K562 (cell line): ENCODE measurements at regions not wholly inside any gene's neighbourhood (a gene's known extent, or its start where the extent isn't known, plus 50 kb on each side); places are given as distances from the start of the nearest gene placed in this dataset.

ENCODE experiments used
- BHLHE40 ChIP-seq: IDR thresholded peaks from 2 replicates; pipeline ENCODE4 v1.6.1; 2011; ENCODE audit warnings: low read length, improper control_type of control experiment
- CCAR2 ChIP-seq: fragments of 200-400 bp; formaldehyde crosslinking; IDR thresholded peaks from 2 replicates; pipeline ENCODE4 v1.6.1; 2017; ENCODE audit warnings: mild to moderate bottlenecking, low read depth, low read length
- CHD2 ChIP-seq: IDR thresholded peaks from 2 replicates; pipeline ENCODE4 v1.6.1; 2011; ENCODE audit warnings: low read depth, low read length
- ERF ChIP-seq: fragments of 450-650 bp; formaldehyde crosslinking; IDR thresholded peaks from 2 replicates; pipeline ENCODE4 v1.4.0; 2020; ENCODE audit warnings: mild to moderate bottlenecking, mixed read lengths
- HDAC8 ChIP-seq: fragments of 450-650 bp; IDR thresholded peaks from 2 replicates; pipeline ENCODE4 v1.6.1; 2016; ENCODE audit warnings: mild to moderate bottlenecking, missing genetic modification characterization, moderate library complexity, missing compliant biosample characterization
- MAZ ChIP-seq, 2 experiments: fragments of 450-650 bp in 1 of 2; sonication (generic) in 1 of 2; formaldehyde crosslinking; IDR thresholded peaks in 1 of 2; conservative IDR thresholded peaks in 1 of 2; 2 replicates each; pipeline versions ENCODE4 v1.4.0 to v1.5.0; 2020; ENCODE audit warnings: mild to moderate bottlenecking in 1 of 2, missing genetic modification reagents in 1 of 2
- NEUROD1 ChIP-seq: fragments of 150-350 bp; IDR thresholded peaks from 2 replicates; pipeline ENCODE4 v1.6.1; 2014; ENCODE audit warnings: borderline replicate concordance, low read length, low read depth; ENCODE audit not compliant: partially characterized antibody
- PCBP2 ChIP-seq: fragments of 200-400 bp; formaldehyde crosslinking; IDR thresholded peaks from 2 replicates; pipeline ENCODE4 v1.6.1; 2018; ENCODE audit warnings: low read length, low read depth, mild to moderate bottlenecking, moderate library complexity; ENCODE audit not compliant: poor library complexity, severe bottlenecking
- RB1 ChIP-seq: fragments of 450-650 bp; IDR thresholded peaks from 2 replicates; pipeline ENCODE4 v1.6.1; 2017; ENCODE audit warnings: low read depth, mild to moderate bottlenecking
- SAFB2 ChIP-seq: fragments of 200-400 bp; formaldehyde crosslinking; IDR thresholded peaks from 2 replicates; pipeline ENCODE4 v1.6.1; 2018; ENCODE audit warnings: borderline replicate concordance, low read length, low read depth, moderate library complexity; ENCODE audit not compliant: severe bottlenecking
- SNIP1 ChIP-seq: fragments of 450-650 bp; IDR thresholded peaks from 2 replicates; pipeline ENCODE4 v1.7.1; 2017; ENCODE audit warnings: low read depth, mild to moderate bottlenecking
- SRSF3 ChIP-seq: fragments of 200-400 bp; formaldehyde crosslinking; IDR thresholded peaks from 2 replicates; pipeline ENCODE4 v1.6.1; 2016; ENCODE audit warnings: mild to moderate bottlenecking, low read length, moderate library complexity; ENCODE audit not compliant: insufficient read depth
- TCF3 ChIP-seq: sonication (generic); formaldehyde crosslinking; IDR thresholded peaks from 2 replicates; pipeline ENCODE4 v1.4.0; 2020; ENCODE audit warnings: mild to moderate bottlenecking, missing genetic modification reagents
- ZBTB1 ChIP-seq: sonication (generic); formaldehyde crosslinking; IDR thresholded peaks from 2 replicates; pipeline ENCODE4 v1.8.1; 2023; ENCODE audit warnings: missing genetic modification reagents, low read depth, mild to moderate bottlenecking, borderline replicate concordance
- ZNF133 ChIP-seq: fragments of 250-450 bp; sonication (Bioruptor Pico); IDR thresholded peaks from 2 replicates; pipeline ENCODE4 v1.4.0; 2020; ENCODE audit warnings: mild to moderate bottlenecking
- TF ChIP-seq, protein P1 (sequence below): fragments of 250-450 bp; sonication (Bioruptor Pico); IDR thresholded peaks from 2 replicates; pipeline ENCODE4 v1.4.0; 2020
- TF ChIP-seq, protein P2 (sequence below): sonication (generic); formaldehyde crosslinking; IDR thresholded peaks from 2 replicates; pipeline ENCODE4 v1.8.0; 2022; ENCODE audit warnings: mild to moderate bottlenecking, low read depth, missing genetic modification reagents
- TF ChIP-seq, protein P3 (sequence below): fragments of 250-450 bp; sonication (Bioruptor Pico); IDR thresholded peaks from 2 replicates; pipeline ENCODE4 v1.8.0; 2022; ENCODE audit warnings: moderate library complexity, mild to moderate bottlenecking, inconsistent platforms
- TF ChIP-seq, protein P4 (sequence below): IDR thresholded peaks from 2 replicates; pipeline ENCODE4 v1.6.1; 2016; ENCODE audit warnings: missing genetic modification characterization, missing compliant biosample characterization

DNA sequence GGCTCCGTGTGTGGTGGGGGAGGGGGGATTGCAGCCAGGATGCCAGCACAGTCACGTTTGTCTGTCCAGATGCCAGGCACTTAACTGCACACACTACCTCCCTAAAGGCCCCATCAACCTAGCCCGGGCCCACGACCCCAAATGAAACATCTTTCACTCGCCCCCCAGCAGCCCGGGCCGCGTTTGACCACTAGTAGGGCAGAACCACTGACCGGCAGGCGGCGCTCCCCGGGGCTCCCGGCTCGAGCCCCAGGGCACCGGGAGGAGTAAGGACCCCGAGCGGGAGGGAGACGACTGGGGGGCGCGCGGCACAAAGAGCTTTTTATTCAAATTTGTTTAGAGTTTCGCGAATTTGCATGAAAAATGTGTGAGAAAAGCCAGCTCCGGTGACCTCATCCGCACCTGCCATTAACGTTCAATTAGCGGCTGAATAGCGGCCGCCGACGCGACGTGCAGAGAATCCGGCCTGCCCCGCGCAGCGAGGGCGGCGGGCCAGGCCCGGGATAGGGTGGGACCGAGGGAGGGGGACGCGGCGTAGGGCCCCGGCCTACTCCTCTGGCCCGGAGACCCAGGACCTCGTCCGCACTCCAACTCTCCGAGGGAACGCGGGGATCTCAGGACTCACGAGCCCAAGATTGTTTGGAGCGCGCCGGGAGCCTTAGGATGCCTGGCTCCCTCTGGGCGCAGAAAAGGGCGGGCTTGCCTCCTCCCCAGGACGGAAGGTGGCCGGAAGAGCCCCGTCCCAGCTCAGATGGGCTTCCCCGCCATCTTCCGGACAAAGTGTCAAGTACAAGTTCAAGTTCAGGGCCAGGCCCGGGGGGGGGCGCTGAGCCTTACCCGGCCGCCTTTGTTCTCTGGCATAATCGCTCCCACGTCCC is 64.9 kb upstream of the POLG start (continued):
- no peak for TF ChIP-seq ZBTB1
- no peak for TF ChIP-seq TCF3 (CRISPR knock-in tag)
- TF ChIP-seq, protein P1, sequence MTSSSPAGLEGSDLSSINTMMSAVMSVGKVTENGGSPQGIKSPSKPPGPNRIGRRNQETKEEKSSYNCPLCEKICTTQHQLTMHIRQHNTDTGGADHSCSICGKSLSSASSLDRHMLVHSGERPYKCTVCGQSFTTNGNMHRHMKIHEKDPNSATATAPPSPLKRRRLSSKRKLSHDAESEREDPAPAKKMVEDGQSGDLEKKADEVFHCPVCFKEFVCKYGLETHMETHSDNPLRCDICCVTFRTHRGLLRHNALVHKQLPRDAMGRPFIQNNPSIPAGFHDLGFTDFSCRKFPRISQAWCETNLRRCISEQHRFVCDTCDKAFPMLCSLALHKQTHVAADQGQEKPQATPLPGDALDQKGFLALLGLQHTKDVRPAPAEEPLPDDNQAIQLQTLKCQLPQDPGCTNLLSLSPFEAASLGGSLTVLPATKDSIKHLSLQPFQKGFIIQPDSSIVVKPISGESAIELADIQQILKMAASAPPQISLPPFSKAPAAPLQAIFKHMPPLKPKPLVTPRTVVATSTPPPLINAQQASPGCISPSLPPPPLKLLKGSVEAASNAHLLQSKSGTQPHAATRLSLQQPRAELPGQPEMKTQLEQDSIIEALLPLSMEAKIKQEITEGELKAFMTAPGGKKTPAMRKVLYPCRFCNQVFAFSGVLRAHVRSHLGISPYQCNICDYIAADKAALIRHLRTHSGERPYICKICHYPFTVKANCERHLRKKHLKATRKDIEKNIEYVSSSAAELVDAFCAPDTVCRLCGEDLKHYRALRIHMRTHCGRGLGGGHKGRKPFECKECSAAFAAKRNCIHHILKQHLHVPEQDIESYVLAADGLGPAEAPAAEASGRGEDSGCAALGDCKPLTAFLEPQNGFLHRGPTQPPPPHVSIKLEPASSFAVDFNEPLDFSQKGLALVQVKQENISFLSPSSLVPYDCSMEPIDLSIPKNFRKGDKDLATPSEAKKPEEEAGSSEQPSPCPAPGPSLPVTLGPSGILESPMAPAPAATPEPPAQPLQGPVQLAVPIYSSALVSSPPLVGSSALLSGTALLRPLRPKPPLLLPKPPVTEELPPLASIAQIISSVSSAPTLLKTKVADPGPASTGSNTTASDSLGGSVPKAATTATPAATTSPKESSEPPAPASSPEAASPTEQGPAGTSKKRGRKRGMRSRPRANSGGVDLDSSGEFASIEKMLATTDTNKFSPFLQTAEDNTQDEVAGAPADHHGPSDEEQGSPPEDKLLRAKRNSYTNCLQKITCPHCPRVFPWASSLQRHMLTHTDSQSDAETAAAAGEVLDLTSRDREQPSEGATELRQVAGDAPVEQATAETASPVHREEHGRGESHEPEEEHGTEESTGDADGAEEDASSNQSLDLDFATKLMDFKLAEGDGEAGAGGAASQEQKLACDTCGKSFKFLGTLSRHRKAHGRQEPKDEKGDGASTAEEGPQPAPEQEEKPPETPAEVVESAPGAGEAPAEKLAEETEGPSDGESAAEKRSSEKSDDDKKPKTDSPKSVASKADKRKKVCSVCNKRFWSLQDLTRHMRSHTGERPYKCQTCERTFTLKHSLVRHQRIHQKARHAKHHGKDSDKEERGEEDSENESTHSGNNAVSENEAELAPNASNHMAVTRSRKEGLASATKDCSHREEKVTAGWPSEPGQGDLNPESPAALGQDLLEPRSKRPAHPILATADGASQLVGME (CRISPR knock-in tag): no peak
- TF ChIP-seq CHD2: no peak
- TF ChIP-seq, protein P2, sequence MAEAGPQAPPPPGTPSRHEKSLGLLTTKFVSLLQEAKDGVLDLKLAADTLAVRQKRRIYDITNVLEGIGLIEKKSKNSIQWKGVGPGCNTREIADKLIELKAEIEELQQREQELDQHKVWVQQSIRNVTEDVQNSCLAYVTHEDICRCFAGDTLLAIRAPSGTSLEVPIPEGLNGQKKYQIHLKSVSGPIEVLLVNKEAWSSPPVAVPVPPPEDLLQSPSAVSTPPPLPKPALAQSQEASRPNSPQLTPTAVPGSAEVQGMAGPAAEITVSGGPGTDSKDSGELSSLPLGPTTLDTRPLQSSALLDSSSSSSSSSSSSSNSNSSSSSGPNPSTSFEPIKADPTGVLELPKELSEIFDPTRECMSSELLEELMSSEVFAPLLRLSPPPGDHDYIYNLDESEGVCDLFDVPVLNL (CRISPR knock-in tag): no peak
- TF ChIP-seq NEUROD1: no peak
- no peak for TF ChIP-seq PCBP2
- no peak for TF ChIP-seq SAFB2
- TF ChIP-seq MAZ (CRISPR knock-in tag; conservative IDR thresholded peaks at IDR 0.05 in 1 of 2, IDR thresholded peaks at IDR 0.05 in 1 of 2): peak in 1 of 2 experiments; percentile 49; a peak in 2 of 4 replicates
- TF ChIP-seq RB1: peak; percentile 73; the same call in 1 of the 2 replicates
- no peak for TF ChIP-seq SNIP1
- no peak for TF ChIP-seq SRSF3
- TF ChIP-seq, protein P3, sequence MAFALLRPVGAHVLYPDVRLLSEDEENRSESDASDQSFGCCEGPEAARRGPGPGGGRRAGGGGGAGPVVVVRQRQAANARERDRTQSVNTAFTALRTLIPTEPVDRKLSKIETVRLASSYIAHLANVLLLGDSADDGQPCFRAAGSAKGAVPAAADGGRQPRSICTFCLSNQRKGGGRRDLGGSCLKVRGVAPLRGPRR (CRISPR knock-in tag): no peak
- TF ChIP-seq BHLHE40: no peak
- TF ChIP-seq HDAC8: no peak
- no peak for TF ChIP-seq ZNF133 (CRISPR knock-in tag)
- no peak for TF ChIP-seq CCAR2
- no peak for TF ChIP-seq ERF (CRISPR knock-in tag)
- TF ChIP-seq, protein P4, sequence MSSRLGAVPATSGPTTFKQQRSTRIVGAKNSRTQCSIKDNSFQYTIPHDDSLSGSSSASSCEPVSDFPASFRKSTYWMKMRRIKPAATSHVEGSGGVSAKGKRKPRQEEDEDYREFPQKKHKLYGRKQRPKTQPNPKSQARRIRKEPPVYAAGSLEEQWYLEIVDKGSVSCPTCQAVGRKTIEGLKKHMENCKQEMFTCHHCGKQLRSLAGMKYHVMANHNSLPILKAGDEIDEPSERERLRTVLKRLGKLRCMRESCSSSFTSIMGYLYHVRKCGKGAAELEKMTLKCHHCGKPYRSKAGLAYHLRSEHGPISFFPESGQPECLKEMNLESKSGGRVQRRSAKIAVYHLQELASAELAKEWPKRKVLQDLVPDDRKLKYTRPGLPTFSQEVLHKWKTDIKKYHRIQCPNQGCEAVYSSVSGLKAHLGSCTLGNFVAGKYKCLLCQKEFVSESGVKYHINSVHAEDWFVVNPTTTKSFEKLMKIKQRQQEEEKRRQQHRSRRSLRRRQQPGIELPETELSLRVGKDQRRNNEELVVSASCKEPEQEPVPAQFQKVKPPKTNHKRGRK (tag): no peak
